ENCODE measurements at regions not wholly inside any gene's neighbourhood (a gene's known extent, or its start where the extent isn't known, plus 50 kb on each side); places are given as distances from the start of the nearest gene placed in this dataset.

DNA sequence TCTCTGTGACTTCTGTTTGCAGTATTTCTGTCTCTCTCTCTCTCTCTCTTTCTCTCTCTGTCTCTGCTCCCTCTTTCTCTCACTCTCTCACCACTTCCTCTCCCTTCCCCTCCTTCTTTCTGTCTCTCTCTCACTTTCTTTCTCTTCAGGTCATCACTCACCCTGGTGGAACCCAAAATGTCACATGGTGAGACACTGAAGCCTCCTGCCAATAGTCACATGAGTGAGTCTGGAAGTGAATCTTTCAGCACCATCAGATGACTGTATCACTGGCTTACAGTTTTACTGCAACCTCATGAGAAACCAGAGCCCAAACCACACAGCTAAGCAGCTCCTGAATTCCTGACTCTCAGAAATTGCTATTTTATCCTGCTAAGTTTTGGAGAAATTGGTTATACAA is 414.6 kb downstream of the CAAP1 start:
- TF ChIP-seq RAD21 (IDR thresholded peaks at IDR 0.05; ENCODE audit: low read depth) (no peak), EGR1 (IDR thresholded peaks at IDR 0.05) (no peak)

DNA sequence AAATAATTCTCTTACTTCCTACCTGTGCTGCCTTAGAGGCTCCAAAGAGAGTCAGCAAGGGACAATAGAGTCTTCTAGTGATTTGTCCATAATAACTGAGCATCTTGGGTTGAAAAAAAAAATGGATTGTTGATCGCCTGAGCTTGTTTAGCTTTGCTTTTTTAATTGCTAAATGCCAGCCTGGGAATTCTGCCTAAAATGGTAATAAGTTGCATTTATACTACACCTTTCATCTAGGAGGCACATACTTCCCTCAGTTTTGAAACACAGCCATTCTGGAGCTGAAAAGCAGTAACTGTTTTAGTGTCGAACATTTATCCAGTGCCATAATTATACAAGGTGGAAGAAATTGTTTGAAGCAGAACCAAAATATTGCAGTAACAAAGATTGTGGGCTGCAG is 421.3 kb downstream of the CAAP1 start:
- TF ChIP-seq CEBPB (IDR thresholded peaks at IDR 0.05) (no peak), NFIC (IDR thresholded peaks at IDR 0.05) (no peak), FOXM1 (IDR thresholded peaks at IDR 0.05; ENCODE audit: borderline replicate concordance, low read depth) (no peak), TCF12 (IDR thresholded peaks at IDR 0.05; ENCODE audit: low read depth) (no peak), TAF1 (IDR thresholded peaks at IDR 0.05; ENCODE audit: low read depth) (no peak), EP300 (IDR thresholded peaks at IDR 0.05; ENCODE audit: borderline replicate concordance) (no peak), CREB1 (IDR thresholded peaks at IDR 0.05; ENCODE audit: low read depth) (no peak)
- TF ChIP-seq, protein P1, sequence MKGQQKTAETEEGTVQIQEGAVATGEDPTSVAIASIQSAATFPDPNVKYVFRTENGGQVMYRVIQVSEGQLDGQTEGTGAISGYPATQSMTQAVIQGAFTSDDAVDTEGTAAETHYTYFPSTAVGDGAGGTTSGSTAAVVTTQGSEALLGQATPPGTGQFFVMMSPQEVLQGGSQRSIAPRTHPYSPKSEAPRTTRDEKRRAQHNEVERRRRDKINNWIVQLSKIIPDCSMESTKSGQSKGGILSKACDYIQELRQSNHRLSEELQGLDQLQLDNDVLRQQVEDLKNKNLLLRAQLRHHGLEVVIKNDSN (IDR thresholded peaks at IDR 0.05), result no peak

DNA sequence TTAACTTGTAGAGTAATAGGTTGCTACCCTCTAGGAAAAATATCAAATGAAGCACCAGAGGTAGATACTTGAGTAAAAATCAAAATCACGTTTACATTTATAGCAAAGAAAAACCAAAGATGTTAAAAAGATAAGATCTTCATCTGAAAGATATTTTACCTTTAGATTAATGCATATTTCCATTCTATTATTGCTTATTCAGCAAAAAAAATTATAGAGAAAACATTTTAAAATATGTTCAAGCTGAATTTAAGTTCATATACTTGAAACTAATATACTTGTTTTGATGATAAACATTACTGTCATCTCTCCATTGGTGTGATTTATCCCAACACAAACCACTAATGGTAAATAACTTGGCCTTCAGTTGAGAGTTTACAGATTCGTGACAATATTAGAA is 422.3 kb downstream of the CAAP1 start:
- no peak for TF ChIP-seq RAD21 (IDR thresholded peaks at IDR 0.05; ENCODE audit: low read depth)
- TF ChIP-seq, protein P2, sequence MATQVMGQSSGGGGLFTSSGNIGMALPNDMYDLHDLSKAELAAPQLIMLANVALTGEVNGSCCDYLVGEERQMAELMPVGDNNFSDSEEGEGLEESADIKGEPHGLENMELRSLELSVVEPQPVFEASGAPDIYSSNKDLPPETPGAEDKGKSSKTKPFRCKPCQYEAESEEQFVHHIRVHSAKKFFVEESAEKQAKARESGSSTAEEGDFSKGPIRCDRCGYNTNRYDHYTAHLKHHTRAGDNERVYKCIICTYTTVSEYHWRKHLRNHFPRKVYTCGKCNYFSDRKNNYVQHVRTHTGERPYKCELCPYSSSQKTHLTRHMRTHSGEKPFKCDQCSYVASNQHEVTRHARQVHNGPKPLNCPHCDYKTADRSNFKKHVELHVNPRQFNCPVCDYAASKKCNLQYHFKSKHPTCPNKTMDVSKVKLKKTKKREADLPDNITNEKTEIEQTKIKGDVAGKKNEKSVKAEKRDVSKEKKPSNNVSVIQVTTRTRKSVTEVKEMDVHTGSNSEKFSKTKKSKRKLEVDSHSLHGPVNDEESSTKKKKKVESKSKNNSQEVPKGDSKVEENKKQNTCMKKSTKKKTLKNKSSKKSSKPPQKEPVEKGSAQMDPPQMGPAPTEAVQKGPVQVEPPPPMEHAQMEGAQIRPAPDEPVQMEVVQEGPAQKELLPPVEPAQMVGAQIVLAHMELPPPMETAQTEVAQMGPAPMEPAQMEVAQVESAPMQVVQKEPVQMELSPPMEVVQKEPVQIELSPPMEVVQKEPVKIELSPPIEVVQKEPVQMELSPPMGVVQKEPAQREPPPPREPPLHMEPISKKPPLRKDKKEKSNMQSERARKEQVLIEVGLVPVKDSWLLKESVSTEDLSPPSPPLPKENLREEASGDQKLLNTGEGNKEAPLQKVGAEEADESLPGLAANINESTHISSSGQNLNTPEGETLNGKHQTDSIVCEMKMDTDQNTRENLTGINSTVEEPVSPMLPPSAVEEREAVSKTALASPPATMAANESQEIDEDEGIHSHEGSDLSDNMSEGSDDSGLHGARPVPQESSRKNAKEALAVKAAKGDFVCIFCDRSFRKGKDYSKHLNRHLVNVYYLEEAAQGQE (IDR thresholded peaks at IDR 0.05; ENCODE audit: low read depth), result no peak
- TF ChIP-seq TAF1 (IDR thresholded peaks at IDR 0.05; ENCODE audit: low read depth), result no peak
- TF ChIP-seq, protein P1 (IDR thresholded peaks at IDR 0.05), result no peak
- TF ChIP-seq TCF12 (IDR thresholded peaks at IDR 0.05; ENCODE audit: low read depth), result no peak
- no peak for TF ChIP-seq EGR1 (IDR thresholded peaks at IDR 0.05)
- no peak for TF ChIP-seq TEAD4 (IDR thresholded peaks at IDR 0.05)
- TF ChIP-seq EP300 (IDR thresholded peaks at IDR 0.05; ENCODE audit: borderline replicate concordance), result no peak
- TF ChIP-seq, protein P3, sequence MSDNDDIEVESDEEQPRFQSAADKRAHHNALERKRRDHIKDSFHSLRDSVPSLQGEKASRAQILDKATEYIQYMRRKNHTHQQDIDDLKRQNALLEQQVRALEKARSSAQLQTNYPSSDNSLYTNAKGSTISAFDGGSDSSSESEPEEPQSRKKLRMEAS (IDR thresholded peaks at IDR 0.05), result no peak
- no peak for TF ChIP-seq ZBTB7A (IDR thresholded peaks at IDR 0.05; ENCODE audit: low read depth)

DNA sequence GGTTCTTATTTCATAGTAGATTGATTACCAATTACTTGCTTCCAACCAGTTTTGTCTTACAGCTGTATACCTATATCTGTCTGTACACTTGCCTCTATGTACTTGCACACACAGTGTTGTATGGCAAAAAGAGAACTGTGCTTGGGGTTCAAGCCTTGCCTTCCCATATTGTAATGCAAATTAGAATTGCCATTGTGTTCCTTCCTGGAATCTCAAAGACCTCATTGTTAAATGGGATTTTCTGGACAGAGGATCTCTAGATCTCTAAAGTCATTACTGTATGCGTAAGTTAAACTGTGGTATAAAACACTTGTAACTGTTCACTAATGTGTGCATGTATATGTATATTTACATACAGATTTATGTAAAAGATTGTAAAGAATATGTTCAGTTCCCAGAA is 428.8 kb downstream of the CAAP1 start:
- no peak for TF ChIP-seq CEBPB (IDR thresholded peaks at IDR 0.05)
- no peak for TF ChIP-seq TEAD4 (IDR thresholded peaks at IDR 0.05)
- TF ChIP-seq EP300 (IDR thresholded peaks at IDR 0.05; ENCODE audit: borderline replicate concordance), result no peak
- TF ChIP-seq, protein P1 (IDR thresholded peaks at IDR 0.05), result no peak
- TF ChIP-seq RAD21 (IDR thresholded peaks at IDR 0.05; ENCODE audit: low read depth), result no peak
- TF ChIP-seq TCF12 (IDR thresholded peaks at IDR 0.05; ENCODE audit: low read depth), result no peak
- no peak for TF ChIP-seq ZBTB7A (IDR thresholded peaks at IDR 0.05; ENCODE audit: low read depth)
- TF ChIP-seq, protein P3 (IDR thresholded peaks at IDR 0.05), result no peak

DNA sequence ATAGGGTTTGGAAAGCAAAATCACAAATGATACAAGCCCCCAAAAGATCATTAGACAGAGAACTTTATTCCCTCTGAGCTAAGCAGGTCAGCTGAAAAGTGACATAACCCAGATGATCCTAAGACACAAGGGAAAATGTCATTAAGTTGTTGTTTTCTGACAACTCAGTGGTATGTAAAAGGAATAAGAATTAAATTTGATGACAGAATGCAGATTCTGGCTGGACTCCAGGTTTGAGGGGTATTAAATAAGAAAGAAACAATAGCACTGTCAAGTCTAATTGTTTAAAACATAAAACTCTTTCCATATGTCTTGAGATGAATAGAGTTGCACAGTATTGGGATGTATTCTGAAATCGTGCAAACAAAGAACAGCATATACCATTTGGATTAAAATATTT is 429.9 kb downstream of the CAAP1 start:
- TF ChIP-seq CEBPB (IDR thresholded peaks at IDR 0.05) (no peak), TAF1 (IDR thresholded peaks at IDR 0.05; ENCODE audit: low read depth) (no peak), YY1 (IDR thresholded peaks at IDR 0.05; ENCODE audit: low read depth) (no peak), NFIC (IDR thresholded peaks at IDR 0.05) (no peak), RAD21 (IDR thresholded peaks at IDR 0.05; ENCODE audit: low read depth) (no peak), TEAD4 (IDR thresholded peaks at IDR 0.05) (no peak), ZBTB7A (IDR thresholded peaks at IDR 0.05; ENCODE audit: low read depth) (no peak), EGR1 (IDR thresholded peaks at IDR 0.05) (no peak), EP300 (IDR thresholded peaks at IDR 0.05; ENCODE audit: borderline replicate concordance) (no peak), CREB1 (IDR thresholded peaks at IDR 0.05; ENCODE audit: low read depth) (no peak)
- TF ChIP-seq, protein P3 (IDR thresholded peaks at IDR 0.05), result no peak
- TF ChIP-seq, protein P1 (IDR thresholded peaks at IDR 0.05), result no peak

DNA sequence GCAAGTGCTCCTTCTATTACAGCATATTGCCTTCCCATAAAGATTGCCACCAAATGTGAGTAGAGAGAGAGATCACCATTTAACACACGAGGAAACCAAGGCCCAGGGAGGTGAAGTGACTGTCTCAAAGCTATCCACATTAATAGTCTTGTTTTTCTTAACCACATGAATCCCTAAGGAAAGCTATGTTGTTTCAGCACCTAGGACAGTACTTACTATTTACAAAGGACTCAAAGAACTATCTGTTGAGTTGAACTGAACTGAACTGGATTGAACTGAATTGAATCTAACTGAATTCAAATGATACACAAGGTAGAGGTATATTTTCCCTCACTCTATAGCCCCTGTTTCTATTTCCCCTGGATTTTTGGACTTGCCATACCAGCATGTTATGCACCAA is 430.4 kb downstream of the CAAP1 start:
- TF ChIP-seq, protein P2 (IDR thresholded peaks at IDR 0.05; ENCODE audit: low read depth), result peak; percentile 85
- TF ChIP-seq CEBPB (IDR thresholded peaks at IDR 0.05) (no peak), ZBTB7A (IDR thresholded peaks at IDR 0.05; ENCODE audit: low read depth) (no peak)

All from Ishikawa (cell line).